Hippocampal formation (tissue), 2 donors: ENCODE measurements at regions not wholly inside any gene's neighbourhood (a gene's known extent, or its start where the extent isn't known, plus 50 kb on each side); places are given as distances from the start of the nearest gene placed in this dataset.
"Not testable (repeated sequence)": the region's sequence is repeated elsewhere in the genome, so short reads cannot be mapped to it uniquely, and the experiment has no call there.

Source experiments
- DNase-seq, 2 donors: peaks; one replicate each; lab custom pipeline; 2025; lab: John Stamatoyannopoulos, UW

DNA sequence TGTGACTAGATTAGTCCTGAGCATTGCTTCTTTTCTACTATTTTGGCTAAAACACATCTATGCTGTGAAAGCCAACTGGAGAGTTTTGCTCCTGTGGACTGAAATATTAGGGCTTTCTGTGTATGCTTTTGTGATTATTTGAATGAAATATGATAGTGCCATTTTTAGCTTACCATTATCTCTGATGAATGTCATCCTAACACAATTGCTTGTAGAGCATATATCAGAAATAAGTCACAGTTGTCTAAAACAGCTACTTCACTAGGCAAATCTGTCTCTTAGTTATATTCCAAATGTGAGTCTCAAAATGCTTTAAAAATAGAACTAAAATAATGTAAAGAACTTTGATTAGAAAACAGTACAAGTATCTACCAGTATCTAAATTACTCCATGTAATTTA, 401.4 kb upstream of the PTCHD4 start:
- no peak for DNase-seq

DNA sequence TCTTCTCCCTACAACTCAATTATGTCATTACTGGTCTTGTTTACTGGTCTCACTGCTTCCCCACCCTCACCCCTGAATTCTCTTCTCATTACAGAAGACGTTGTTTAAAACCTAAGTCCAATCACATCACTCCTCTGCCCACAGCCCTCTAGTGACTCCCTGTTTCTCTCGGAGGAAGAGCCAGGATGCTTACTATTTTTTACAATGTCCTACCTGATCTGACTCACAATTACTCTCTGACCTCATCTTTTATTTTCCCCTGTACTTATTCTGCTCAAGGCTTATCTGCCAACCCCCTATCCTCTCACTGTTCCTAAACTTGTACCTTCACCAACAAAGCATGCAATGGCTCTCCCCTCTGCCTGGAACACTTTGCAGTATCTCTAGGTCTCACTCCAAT, 400.4 kb upstream of the PTCHD4 start:
- no peak for DNase-seq

DNA sequence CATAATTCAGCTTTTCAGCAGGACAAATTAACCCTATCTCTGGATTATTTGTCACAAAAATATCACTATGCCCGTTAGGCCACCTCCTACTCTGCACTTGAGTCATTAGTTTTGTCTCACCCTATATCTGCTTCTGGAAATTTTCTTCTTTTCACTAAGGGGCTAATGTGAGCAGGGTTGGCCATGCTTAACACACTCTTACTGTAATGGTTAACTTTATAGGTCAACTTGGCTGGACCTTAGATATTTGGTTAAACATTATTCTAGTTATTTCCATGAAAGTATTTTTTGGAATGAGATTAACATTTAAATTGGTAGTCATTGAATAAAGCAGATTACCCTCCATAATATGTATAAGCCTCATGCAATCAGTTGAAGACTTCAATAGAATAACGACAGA, 394.6 kb upstream of the PTCHD4 start:
- no peak for DNase-seq

- not testable (repeated sequence) for DNase-seq
Observed at GRCh38 chr6:48493432-48493831, 382.4 kb upstream of the PTCHD4 start.

DNA sequence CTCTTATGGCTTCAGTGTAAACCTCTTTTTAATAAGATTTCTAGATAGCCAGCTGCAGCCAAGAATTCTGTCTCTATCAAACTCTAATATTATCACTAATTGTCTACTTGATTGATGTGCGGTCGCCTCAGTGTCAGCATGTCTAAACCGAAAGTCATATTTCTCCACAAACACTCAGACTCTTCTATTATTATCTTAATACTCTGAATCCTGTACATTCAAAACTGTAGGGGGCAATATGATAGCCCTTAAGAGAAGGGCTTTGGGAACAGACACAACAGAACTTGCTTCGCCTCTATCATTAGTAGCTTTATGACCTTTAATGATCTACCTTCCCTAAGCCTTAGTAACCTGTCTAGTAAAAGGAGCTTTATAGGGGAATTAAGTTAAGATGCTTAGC, 379.7 kb upstream of the PTCHD4 start:
- no peak for DNase-seq

GRCh38 chr6:48486876-48487275, 375.9 kb upstream of the PTCHD4 start:
- DNase-seq: no peak

DNA sequence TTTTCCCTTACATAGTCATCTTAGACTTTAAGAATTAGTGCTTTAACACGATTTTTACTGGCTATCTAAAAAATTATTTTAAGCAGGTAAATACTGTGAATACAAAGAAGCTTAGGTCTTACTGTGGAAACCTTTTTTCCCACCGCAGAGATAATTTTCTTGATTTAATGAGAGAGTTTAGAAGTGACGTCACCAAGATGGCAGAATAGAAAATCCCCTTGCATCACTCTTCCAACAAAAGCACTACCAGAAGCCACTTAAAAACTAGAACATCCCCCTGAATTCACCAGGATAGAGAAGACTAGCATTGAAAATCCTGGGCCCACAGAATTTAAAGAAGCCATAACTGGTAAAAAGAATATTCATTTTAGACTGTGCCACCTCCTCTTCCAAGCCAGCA, 375.4 kb upstream of the PTCHD4 start:
- DNase-seq: no peak

- no peak for DNase-seq
Observed at GRCh38 chr6:48476257-48476656, 365.3 kb upstream of the PTCHD4 start.

- no peak for DNase-seq
Observed at GRCh38 chr6:48475275-48475674, 364.3 kb upstream of the PTCHD4 start.

- DNase-seq: no peak
Observed at GRCh38 chr6:48474830-48475229, 363.8 kb upstream of the PTCHD4 start.

DNA sequence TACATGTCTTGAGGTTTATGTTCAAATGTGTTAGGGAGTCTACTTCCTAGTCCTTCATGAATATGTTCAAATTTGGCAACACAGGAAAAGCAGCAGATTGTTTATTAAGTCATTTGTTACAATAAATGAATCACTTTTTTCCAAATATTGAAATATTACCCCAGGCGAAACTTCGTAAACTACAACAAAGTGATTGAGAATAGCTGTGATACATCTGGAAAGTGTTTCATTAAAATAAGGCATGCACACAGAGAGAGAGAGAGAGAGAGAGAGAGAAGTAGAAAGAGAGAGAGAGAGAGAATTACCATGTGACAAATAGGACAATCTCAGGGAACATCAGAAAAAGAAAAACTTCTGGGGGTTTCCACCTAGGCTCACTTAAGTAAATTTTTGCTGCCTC, 363.1 kb upstream of the PTCHD4 start:
- no peak for DNase-seq

GRCh38 chr6:48472535-48472934, 361.5 kb upstream of the PTCHD4 start:
- no peak for DNase-seq

- DNase-seq: no peak
Observed at GRCh38 chr6:48472091-48472490, 361.1 kb upstream of the PTCHD4 start.

DNA sequence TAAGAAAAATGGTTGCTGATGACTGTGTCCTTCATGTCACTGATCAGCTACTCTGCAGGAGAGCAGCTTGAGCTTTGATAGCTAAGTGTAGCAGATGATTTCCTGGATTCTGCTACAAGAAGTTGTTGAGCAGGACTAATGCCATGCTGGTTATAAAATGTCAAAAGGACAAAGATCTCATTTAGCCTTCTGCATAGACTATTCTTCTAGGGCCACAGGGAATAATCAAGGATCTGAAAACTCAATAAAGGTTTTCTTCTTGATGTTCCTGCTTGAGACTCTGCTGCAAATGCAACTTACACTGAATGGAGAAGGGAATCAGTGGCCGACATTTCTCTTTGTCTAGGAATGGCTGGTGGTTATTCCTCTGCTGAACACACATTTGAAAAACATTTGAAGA, 360.3 kb upstream of the PTCHD4 start:
- DNase-seq: no peak

DNA sequence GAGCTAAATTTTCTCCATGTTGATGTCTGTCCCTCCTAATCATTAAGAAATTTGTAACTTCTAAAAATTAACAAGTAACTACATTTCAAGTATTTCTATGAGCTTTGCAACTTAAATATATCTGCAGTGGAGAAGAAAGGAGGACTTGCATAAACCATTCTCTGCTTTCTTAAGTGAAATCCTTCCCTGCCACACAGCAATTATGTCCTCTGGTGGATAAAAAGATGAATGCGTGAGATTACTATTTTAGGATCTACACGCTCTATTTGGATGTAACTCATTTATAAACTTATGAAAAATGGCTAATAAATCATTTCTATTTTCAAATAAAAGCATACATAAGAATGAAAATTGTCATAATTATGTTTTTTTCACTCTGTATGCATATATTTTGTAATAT, 338.0 kb upstream of the PTCHD4 start:
- DNase-seq: no peak

GRCh38 chr6:48447251-48447650, 336.3 kb upstream of the PTCHD4 start:
- no peak for DNase-seq

DNA sequence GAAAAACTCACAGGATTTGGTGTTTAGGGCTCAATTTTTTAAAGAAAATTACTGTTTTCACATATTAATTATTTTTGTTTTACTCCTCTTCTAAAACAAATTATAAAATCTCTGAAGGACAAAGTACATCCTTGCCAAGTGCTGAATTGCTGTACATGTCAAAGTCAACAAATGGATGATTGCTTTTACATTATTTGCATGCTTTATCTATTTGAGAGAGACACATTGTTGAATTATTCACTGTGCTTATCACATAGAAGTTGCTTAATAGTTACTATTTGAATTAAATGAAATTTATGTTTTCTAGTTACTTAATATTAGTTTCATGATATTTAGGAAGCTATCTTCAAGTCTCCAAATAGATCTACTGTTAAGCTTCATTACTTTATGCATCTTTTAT, 318.6 kb upstream of the PTCHD4 start:
- no peak for DNase-seq

GRCh38 chr6:48429021-48429420, 318.0 kb upstream of the PTCHD4 start:
- DNase-seq: no peak

DNA sequence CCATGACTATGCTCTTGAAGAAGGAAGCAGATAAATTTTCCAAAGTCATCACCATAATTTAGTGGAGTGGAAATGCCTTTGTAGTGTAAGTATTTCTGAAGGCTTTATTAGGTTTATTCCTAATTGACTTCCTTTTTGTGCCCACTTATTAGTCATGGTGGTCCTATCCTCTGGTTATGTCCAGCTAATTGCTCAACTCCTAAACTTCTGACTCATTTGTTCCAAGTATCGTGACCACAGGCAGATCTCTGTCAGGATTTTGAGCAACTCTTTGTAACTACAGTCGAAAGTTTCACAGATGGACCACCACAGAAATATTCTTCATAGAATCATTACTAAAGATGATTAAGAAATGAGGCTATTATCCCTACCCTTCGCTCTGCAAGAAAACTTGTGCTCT, 315.6 kb upstream of the PTCHD4 start:
- no peak for DNase-seq

DNA sequence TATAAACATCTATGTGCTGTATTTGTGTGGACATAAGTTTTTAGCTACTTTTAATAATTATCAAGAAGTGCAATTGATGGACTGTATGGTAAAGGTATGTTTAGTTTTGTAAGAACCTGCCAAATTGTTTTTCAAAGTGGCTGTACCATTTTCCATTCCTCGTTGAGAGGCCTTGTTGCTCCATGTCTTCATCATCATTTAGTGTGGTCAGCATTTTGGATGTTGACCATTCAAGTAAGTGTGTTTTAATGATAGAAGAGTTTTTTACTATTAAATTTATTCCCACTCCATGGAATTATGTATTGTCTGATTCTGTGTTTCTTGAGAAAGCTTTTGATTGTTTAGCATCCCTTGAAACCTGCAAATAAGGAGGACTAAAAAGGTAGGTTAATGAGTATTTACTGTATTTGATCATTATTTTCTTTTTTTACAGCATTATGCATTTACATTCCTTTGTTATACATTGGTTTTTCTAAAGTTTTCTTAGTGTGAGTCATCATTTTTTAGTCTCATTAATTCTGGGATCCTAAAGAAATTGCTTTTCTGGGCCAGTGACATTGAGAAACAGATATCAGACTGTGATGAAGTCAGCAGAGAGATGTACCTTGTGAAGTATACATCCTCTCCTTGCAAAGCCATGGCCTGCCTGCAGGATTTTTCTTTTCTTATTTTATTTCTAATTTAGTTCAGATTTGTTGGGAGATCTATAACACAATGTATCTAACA, 312.8 kb upstream of the PTCHD4 start:
- DNase-seq: no peak

DNA sequence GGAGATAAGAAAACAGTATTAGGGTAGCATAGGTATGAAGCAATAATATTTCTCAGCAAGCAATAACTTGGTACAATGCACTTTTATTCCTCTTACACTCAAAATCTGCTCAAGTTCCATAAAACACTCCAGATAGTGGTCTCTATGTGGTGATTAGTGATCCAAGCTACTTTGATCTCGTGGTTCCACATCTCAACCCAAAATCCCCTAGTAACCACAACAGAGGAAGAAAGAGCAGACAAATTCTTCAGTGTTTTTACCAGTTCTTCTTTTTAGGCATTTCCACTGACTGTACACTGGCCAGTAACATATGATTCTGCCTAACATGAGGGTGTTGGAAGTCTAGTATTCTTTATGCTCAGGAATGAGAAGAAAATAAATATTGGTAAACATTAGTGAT, 309.0 kb upstream of the PTCHD4 start:
- no peak for DNase-seq

DNA sequence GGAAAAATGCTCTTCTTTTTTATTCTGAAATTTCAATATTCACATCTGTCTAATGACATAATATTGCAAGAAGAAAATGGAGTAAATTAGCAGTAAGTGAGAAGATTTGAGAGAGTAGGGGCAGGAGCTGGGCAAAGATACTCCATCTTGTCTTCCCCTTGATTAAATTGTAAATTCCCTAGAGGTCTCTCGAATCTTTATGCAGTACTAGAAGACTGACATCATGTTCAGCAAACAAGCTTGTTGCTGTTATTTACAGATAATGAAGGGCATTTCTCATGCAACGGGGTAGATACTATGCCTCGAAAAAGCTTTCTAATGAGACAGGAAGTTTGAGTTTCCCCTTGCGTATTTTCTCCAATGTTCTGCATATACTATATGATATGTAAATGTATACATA, 306.9 kb upstream of the PTCHD4 start:
- no peak for DNase-seq

GRCh38 chr6:48412656-48413055, 301.7 kb upstream of the PTCHD4 start:
- no peak for DNase-seq

GRCh38 chr6:48404927-48405326, 293.9 kb upstream of the PTCHD4 start:
- no peak for DNase-seq

DNA sequence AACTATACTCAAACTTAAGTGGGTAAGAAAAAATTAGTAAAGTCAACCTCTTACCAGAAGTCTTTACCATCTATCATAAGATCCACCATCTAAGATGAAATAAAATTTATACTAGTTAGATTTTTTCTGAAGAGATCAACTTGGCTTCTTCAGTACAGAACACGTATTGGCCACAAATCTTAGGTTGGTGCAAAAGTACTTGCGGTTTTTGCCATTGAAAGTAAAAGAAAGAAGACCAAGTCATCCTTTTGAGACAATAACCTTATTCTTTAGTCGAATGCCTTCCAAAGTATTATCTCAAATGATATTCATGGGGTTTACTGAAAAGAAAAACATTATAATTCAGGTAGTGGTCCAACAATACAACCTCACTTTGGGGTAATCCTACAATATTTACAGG, 292.6 kb upstream of the PTCHD4 start:
- DNase-seq: no peak
